HCT116 (cell line): ENCODE measurements at regions not wholly inside any gene's neighbourhood (a gene's known extent, or its start where the extent isn't known, plus 50 kb on each side); places are given as distances from the start of the nearest gene placed in this dataset.

Source experiments
- CEBPB ChIP-seq: IDR thresholded peaks from 2 replicates; pipeline ENCODE4 v1.6.1; 2012; ENCODE audit warnings: low read depth
- CTCF ChIP-seq, 3 experiments: fragments of 200-600 bp in 1 of 3; sonication (generic) in 1 of 3; IDR thresholded peaks in 2 of 3; conservative IDR thresholded peaks in 1 of 3; 2 replicates each; pipeline ENCODE4 v1.5.1; 2012 to 2017; ENCODE audit warnings: low read depth in 2 of 3, low read length in 2 of 3, antibody characterized with exemption in 1 of 3, borderline replicate concordance in 1 of 3, control low read depth in 1 of 3, mild to moderate bottlenecking in 1 of 3, mixed read lengths in 1 of 3, mixed run types in 1 of 3, moderate library complexity in 1 of 3; ENCODE audit not compliant: insufficient read depth in 1 of 3
- EGR1 ChIP-seq: IDR thresholded peaks from 2 replicates; pipeline ENCODE4 v1.6.1; 2012; ENCODE audit warnings: low read depth
- EZH2 ChIP-seq: fragments of 200-600 bp; sonication (generic); IDR thresholded peaks from 2 replicates; pipeline ENCODE4 v1.6.1; 2017; ENCODE audit warnings: antibody characterized with exemption, mixed run types
- EZH2phosphoT487 ChIP-seq: fragments of 200-600 bp; IDR thresholded peaks from 2 replicates; pipeline ENCODE4 v1.6.1; 2018; ENCODE audit warnings: antibody characterized with exemption, borderline replicate concordance
- JUND ChIP-seq: IDR thresholded peaks from 2 replicates; pipeline ENCODE4 v1.6.1; 2012
- MAX ChIP-seq: IDR thresholded peaks from 2 replicates; pipeline ENCODE4 v1.6.1; 2012
- POLR2A ChIP-seq: IDR thresholded peaks from 2 replicates; pipeline ENCODE4 v1.7.0; 2011; ENCODE audit warnings: borderline replicate concordance; ENCODE audit not compliant: insufficient read depth, insufficient read length; ENCODE audit errors: extremely low read depth
- POLR2AphosphoS5 ChIP-seq: IDR thresholded peaks from 2 replicates; pipeline ENCODE4 v1.6.1; 2011; ENCODE audit warnings: mild to moderate bottlenecking, low read depth, low read length, moderate library complexity
- RAD21 ChIP-seq: IDR thresholded peaks from 2 replicates; pipeline ENCODE4 v1.6.1; 2012; ENCODE audit warnings: low read depth, mild to moderate bottlenecking
- SP1 ChIP-seq: IDR thresholded peaks from 2 replicates; pipeline ENCODE4 v1.6.1; 2012; ENCODE audit warnings: low read depth
- SRF ChIP-seq: IDR thresholded peaks from 2 replicates; pipeline ENCODE4 v1.6.1; 2012; ENCODE audit warnings: low read depth
- ZBTB33 ChIP-seq: IDR thresholded peaks from 2 replicates; pipeline ENCODE4 v1.6.1; 2011; ENCODE audit warnings: mild to moderate bottlenecking, low read length, moderate library complexity; ENCODE audit not compliant: insufficient replicate concordance; ENCODE audit errors: extremely low read depth
- ZFX ChIP-seq: fragments of 450-650 bp; IDR thresholded peaks from 2 replicates; pipeline ENCODE4 v1.6.1; 2017

GRCh38 chr15:86002444-86002843 is 77.2 kb upstream of the AGBL1 start:
- no peak for TF ChIP-seq CTCF (IDR thresholded peaks at IDR 0.05 in 2 of 3, conservative IDR thresholded peaks at IDR 0.05 in 1 of 3; ENCODE audit: borderline replicate concordance in 1 of 3, insufficient read depth in 1 of 3, low read depth in 2 of 3, low read length in 2 of 3)
- TF ChIP-seq SP1: no peak
- TF ChIP-seq MAX: no peak
- TF ChIP-seq POLR2A: no peak
- TF ChIP-seq CEBPB: no peak
- TF ChIP-seq POLR2AphosphoS5: no peak
- TF ChIP-seq ZBTB33: no peak
- no peak for TF ChIP-seq JUND
- no peak for TF ChIP-seq EZH2phosphoT487
- no peak for TF ChIP-seq RAD21
- TF ChIP-seq EZH2: no peak
- no peak for TF ChIP-seq SRF
- no peak for TF ChIP-seq ZFX
- no peak for TF ChIP-seq EGR1
